ENCODE measurements at regions not wholly inside any gene's neighbourhood (a gene's known extent, or its start where the extent isn't known, plus 50 kb on each side); places are given as distances from the start of the nearest gene placed in this dataset.

DNA sequence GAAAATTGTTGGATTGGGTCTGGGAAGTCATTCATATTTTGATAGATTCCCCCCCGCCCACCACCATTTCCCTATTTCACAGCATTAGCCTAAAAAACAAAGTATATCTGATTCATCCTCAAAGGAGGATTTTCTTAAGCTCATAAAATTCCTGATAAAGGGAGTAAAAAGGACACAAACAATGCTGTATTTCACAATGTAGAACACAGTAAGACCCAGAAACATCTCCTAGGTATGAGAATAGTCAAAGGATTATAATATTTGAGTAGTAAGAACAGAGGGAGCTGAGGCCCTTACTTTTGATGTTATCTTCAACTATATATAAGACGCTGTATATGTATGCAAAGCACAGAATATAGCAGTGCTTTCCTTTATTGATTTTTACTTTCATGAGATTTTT lies 225.3 kb downstream of the TGFB2 start:
- DNase-seq (ENCODE audit: low read depth in 2 of 2) = no peak
- no peak overlapping the region for H3K9ac ChIP-seq (ENCODE audit: insufficient read depth, low read length)
- no peak overlapping the region for H2AFZ ChIP-seq (ENCODE audit: low read length)
- H3K79me2 ChIP-seq (ENCODE audit: control insufficient read depth, insufficient read depth, low read length) = no peaks in the 10 kb centered on the region
- H3K36me3 ChIP-seq (ENCODE audit: control insufficient read depth, insufficient read depth, low read length) = no peaks in the 10 kb centered on the region
- H4K20me1 ChIP-seq (ENCODE audit: control insufficient read depth, extremely low read depth, insufficient read depth, low read length) = no peaks in the 10 kb centered on the region
- no peaks in the 10 kb centered on the region for H3K27me3 ChIP-seq (ENCODE audit: control insufficient read depth, insufficient read depth, low read length)
- TF ChIP-seq, protein P1, sequence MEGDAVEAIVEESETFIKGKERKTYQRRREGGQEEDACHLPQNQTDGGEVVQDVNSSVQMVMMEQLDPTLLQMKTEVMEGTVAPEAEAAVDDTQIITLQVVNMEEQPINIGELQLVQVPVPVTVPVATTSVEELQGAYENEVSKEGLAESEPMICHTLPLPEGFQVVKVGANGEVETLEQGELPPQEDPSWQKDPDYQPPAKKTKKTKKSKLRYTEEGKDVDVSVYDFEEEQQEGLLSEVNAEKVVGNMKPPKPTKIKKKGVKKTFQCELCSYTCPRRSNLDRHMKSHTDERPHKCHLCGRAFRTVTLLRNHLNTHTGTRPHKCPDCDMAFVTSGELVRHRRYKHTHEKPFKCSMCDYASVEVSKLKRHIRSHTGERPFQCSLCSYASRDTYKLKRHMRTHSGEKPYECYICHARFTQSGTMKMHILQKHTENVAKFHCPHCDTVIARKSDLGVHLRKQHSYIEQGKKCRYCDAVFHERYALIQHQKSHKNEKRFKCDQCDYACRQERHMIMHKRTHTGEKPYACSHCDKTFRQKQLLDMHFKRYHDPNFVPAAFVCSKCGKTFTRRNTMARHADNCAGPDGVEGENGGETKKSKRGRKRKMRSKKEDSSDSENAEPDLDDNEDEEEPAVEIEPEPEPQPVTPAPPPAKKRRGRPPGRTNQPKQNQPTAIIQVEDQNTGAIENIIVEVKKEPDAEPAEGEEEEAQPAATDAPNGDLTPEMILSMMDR (conservative IDR thresholded peaks at IDR 0.05 in 1 of 2, IDR thresholded peaks at IDR 0.05 in 1 of 2; ENCODE audit: low read depth in 1 of 2, low read length in 2 of 2) = no peak
- peaks cover 5% of the 10 kb centered on the region for H3K4me1 ChIP-seq (ENCODE audit: control insufficient read depth, extremely low read depth, insufficient read depth, low read length)
- H3K4me2 ChIP-seq (ENCODE audit: extremely low read depth, insufficient read depth, low read length) = no peak overlapping the region
- H3K9me3 ChIP-seq (ENCODE audit: control insufficient read depth, insufficient read depth, low read depth, low read length) = no peaks in the 10 kb centered on the region
- H3K4me3 ChIP-seq (replicated peaks in 1 of 4; ENCODE audit: control extremely low read depth in 1 of 4, insufficient read depth in 1 of 4, low read depth in 3 of 4, low read length in 4 of 4) = no peak overlapping the region
- H3K27ac ChIP-seq (ENCODE audit: insufficient read depth, low read length) = no peak overlapping the region

DNA sequence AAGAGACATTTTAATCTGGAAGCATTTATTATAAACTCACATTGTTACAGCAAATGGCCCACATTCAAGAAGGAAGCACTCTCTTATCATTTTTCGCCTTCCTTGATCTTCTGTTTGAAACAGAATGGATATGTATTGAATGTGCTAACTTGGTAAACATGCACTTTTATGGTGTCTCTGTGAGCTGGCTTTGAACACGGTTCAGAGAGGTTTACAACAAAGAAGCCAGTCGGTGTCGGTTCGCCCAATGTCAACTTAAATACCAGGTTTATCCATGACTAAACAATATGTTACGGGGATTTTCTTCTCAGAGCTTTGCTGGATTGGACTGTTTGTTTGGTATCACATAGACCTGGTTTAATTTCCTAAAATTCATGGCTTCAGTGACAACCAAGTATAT lies 226.4 kb downstream of the TGFB2 start:
- Histone ChIP-seq H3K27ac (ENCODE audit: insufficient read depth, low read length) (no peak overlapping the region), H3K9me3 (ENCODE audit: control insufficient read depth, insufficient read depth, low read depth, low read length) (no peaks in the 10 kb centered on the region), H3K36me3 (ENCODE audit: control insufficient read depth, insufficient read depth, low read length) (no peaks in the 10 kb centered on the region), H4K20me1 (ENCODE audit: control insufficient read depth, extremely low read depth, insufficient read depth, low read length) (no peaks in the 10 kb centered on the region), H3K9ac (ENCODE audit: insufficient read depth, low read length) (no peak overlapping the region), H3K4me1 (ENCODE audit: control insufficient read depth, extremely low read depth, insufficient read depth, low read length) (peaks cover 5% of the 10 kb centered on the region), H3K4me2 (ENCODE audit: extremely low read depth, insufficient read depth, low read length) (no peak overlapping the region), H2AFZ (ENCODE audit: low read length) (no peak overlapping the region), H3K4me3 (replicated peaks in 1 of 4; ENCODE audit: control extremely low read depth in 1 of 4, insufficient read depth in 1 of 4, low read depth in 3 of 4, low read length in 4 of 4) (no peak overlapping the region), H3K79me2 (ENCODE audit: control insufficient read depth, insufficient read depth, low read length) (no peaks in the 10 kb centered on the region), H3K27me3 (ENCODE audit: control insufficient read depth, insufficient read depth, low read length) (no peaks in the 10 kb centered on the region)
- DNase-seq (ENCODE audit: low read depth in 2 of 2) = no peak
- no peak for TF ChIP-seq EZH2 (IDR thresholded peaks at IDR 0.05; ENCODE audit: low read length, missing control alignments)
- TF ChIP-seq, protein P1 (conservative IDR thresholded peaks at IDR 0.05 in 1 of 2, IDR thresholded peaks at IDR 0.05 in 1 of 2; ENCODE audit: low read depth in 1 of 2, low read length in 2 of 2) = no peak

GRCh38 chr1:218572050-218572449 lies 226.9 kb downstream of the TGFB2 start:
- Histone ChIP-seq H3K27me3 (ENCODE audit: control insufficient read depth, insufficient read depth, low read length) (no peaks in the 10 kb centered on the region), H3K9ac (ENCODE audit: insufficient read depth, low read length) (no peak overlapping the region), H3K4me3 (replicated peaks in 1 of 4; ENCODE audit: control extremely low read depth in 1 of 4, insufficient read depth in 1 of 4, low read depth in 3 of 4, low read length in 4 of 4) (no peak overlapping the region), H3K27ac (ENCODE audit: insufficient read depth, low read length) (no peak overlapping the region), H2AFZ (ENCODE audit: low read length) (no peak overlapping the region), H3K4me2 (ENCODE audit: extremely low read depth, insufficient read depth, low read length) (no peak overlapping the region), H3K79me2 (ENCODE audit: control insufficient read depth, insufficient read depth, low read length) (no peaks in the 10 kb centered on the region), H4K20me1 (ENCODE audit: control insufficient read depth, extremely low read depth, insufficient read depth, low read length) (no peaks in the 10 kb centered on the region), H3K4me1 (ENCODE audit: control insufficient read depth, extremely low read depth, insufficient read depth, low read length) (peaks cover 5% of the 10 kb centered on the region), H3K36me3 (ENCODE audit: control insufficient read depth, insufficient read depth, low read length) (no peaks in the 10 kb centered on the region), H3K9me3 (ENCODE audit: control insufficient read depth, insufficient read depth, low read depth, low read length) (no peaks in the 10 kb centered on the region)
- no peak for TF ChIP-seq EZH2 (IDR thresholded peaks at IDR 0.05; ENCODE audit: low read length, missing control alignments)
- TF ChIP-seq, protein P1 (conservative IDR thresholded peaks at IDR 0.05 in 1 of 2, IDR thresholded peaks at IDR 0.05 in 1 of 2; ENCODE audit: low read depth in 1 of 2, low read length in 2 of 2) = no peak
- no peak for DNase-seq (ENCODE audit: low read depth in 2 of 2)
